CD4-positive, alpha-beta T cell treated with Interleukin-17A for 1 hour (primary cell): ENCODE measurements at regions not wholly inside any gene's neighbourhood (a gene's known extent, or its start where the extent isn't known, plus 50 kb on each side); places are given as distances from the start of the nearest gene placed in this dataset.
"Not testable (repeated sequence)": the region's sequence is repeated elsewhere in the genome, so short reads cannot be mapped to it uniquely, and the experiment has no call there.

Experiments
- DNase-seq: peaks from one replicate; pipeline ENCODE4 v3.0.0-alpha.2; 2020

GRCh38 chr9:99490729-99491128, 268.6 kb downstream of the SEC61B start:
- no peak for DNase-seq

GRCh38 chr9:99491408-99492158, 269.5 kb downstream of the SEC61B start:
- DNase-seq: no peak

- DNase-seq: no peak
These were observed 275.6 kb downstream of the SEC61B start for GRCh38 chr9:99497641-99498040.

- DNase-seq: not testable (repeated sequence)
These were observed 276.9 kb downstream of the SEC61B start for GRCh38 chr9:99498979-99499378.

- no peak for DNase-seq
These were observed 283.9 kb downstream of the SEC61B start for GRCh38 chr9:99505936-99506335.

- no peak for DNase-seq
These were observed 284.8 kb downstream of the SEC61B start for GRCh38 chr9:99506747-99507348.

- DNase-seq: no peak
These were observed 287.1 kb downstream of the SEC61B start for GRCh38 chr9:99509065-99509745.

- no peak for DNase-seq
These were observed 287.9 kb downstream of the SEC61B start for GRCh38 chr9:99509900-99510535.

GRCh38 chr9:99511723-99512122, 289.6 kb downstream of the SEC61B start:
- DNase-seq: no peak

GRCh38 chr9:99513441-99514112, 291.5 kb downstream of the SEC61B start:
- DNase-seq: no peak

GRCh38 chr9:99515093-99515492, 293.0 kb downstream of the SEC61B start:
- peak; percentile 1 for DNase-seq

- no peak for DNase-seq
These were observed 294.0 kb downstream of the SEC61B start for GRCh38 chr9:99515895-99516656.

- no peak for DNase-seq
These were observed 294.6 kb downstream of the SEC61B start for GRCh38 chr9:99516657-99517049.

GRCh38 chr9:99523838-99524237, 297.8 kb upstream of the NR4A3 start:
- no peak for DNase-seq

GRCh38 chr9:99531313-99531712, 290.4 kb upstream of the NR4A3 start:
- no peak for DNase-seq

- no peak for DNase-seq
These were observed 288.3 kb upstream of the NR4A3 start for GRCh38 chr9:99533421-99533820.

GRCh38 chr9:99537996-99538395, 283.7 kb upstream of the NR4A3 start:
- no peak for DNase-seq

GRCh38 chr9:99544526-99544925, 277.2 kb upstream of the NR4A3 start:
- DNase-seq: no peak

- no peak for DNase-seq
These were observed 272.2 kb upstream of the NR4A3 start for GRCh38 chr9:99549441-99549840.

- no peak for DNase-seq
These were observed 265.9 kb upstream of the NR4A3 start for GRCh38 chr9:99555792-99556191.

- DNase-seq: no peak
These were observed 264.7 kb upstream of the NR4A3 start for GRCh38 chr9:99556998-99557397.

GRCh38 chr9:99557816-99558215, 263.9 kb upstream of the NR4A3 start:
- DNase-seq: no peak
